Stimulated activated CD4-positive, alpha-beta T cell treated with anti-CD3 and anti-CD28 coated beads, Interleukin-2, amount 100 ng/mL, for 4 hours (primary cell): ENCODE measurements at regions not wholly inside any gene's neighbourhood (a gene's known extent, or its start where the extent isn't known, plus 50 kb on each side); places are given as distances from the start of the nearest gene placed in this dataset.
"Not testable (repeated sequence)": the region's sequence is repeated elsewhere in the genome, so short reads cannot be mapped to it uniquely, and the experiment has no call there.

ENCODE experiments used
- DNase-seq: peaks from one replicate; pipeline ENCODE4 v3.0.0-alpha.2; 2020; ENCODE audit warnings: low read depth

GRCh38 chr18:47409519-47409918 is 158.1 kb upstream of the SKOR2 start:
- no peak for DNase-seq

GRCh38 chr18:47407736-47408135 is 156.3 kb upstream of the SKOR2 start:
- DNase-seq = no peak

GRCh38 chr18:47404845-47405244 is 153.4 kb upstream of the SKOR2 start:
- no peak for DNase-seq

GRCh38 chr18:47403949-47404348 is 152.5 kb upstream of the SKOR2 start:
- no peak for DNase-seq

GRCh38 chr18:47403317-47403716 is 151.9 kb upstream of the SKOR2 start:
- no peak for DNase-seq

- DNase-seq = no peak
These were observed 148.0 kb upstream of the SKOR2 start for GRCh38 chr18:47399475-47399874.

GRCh38 chr18:47397671-47398319 is 146.3 kb upstream of the SKOR2 start:
- no peak for DNase-seq

GRCh38 chr18:47391665-47392064 is 140.2 kb upstream of the SKOR2 start:
- DNase-seq = no peak

- DNase-seq = no peak
These were observed 139.1 kb upstream of the SKOR2 start for GRCh38 chr18:47390410-47391024.

- DNase-seq = no peak
These were observed 137.8 kb upstream of the SKOR2 start for GRCh38 chr18:47389210-47389609.

- no peak for DNase-seq
These were observed 136.4 kb upstream of the SKOR2 start for GRCh38 chr18:47387864-47388263.

- DNase-seq = no peak
These were observed 132.3 kb upstream of the SKOR2 start for GRCh38 chr18:47383729-47384128.

- DNase-seq = no peak
These were observed 130.6 kb upstream of the SKOR2 start for GRCh38 chr18:47381975-47382570.

- no peak for DNase-seq
These were observed 128.7 kb upstream of the SKOR2 start for GRCh38 chr18:47380153-47380552.

- no peak for DNase-seq
These were observed 122.0 kb upstream of the SKOR2 start for GRCh38 chr18:47373465-47373864.

GRCh38 chr18:47370052-47370451 is 118.6 kb upstream of the SKOR2 start:
- no peak for DNase-seq

- DNase-seq = not testable (repeated sequence)
These were observed 102.6 kb upstream of the SKOR2 start for GRCh38 chr18:47354061-47354460.

GRCh38 chr18:47346016-47346415 is 94.6 kb upstream of the SKOR2 start:
- no peak for DNase-seq

- DNase-seq = no peak
These were observed 93.8 kb upstream of the SKOR2 start for GRCh38 chr18:47345291-47345690.

- DNase-seq = no peak
These were observed 91.8 kb upstream of the SKOR2 start for GRCh38 chr18:47343291-47343690.

- no peak for DNase-seq
These were observed 91.1 kb upstream of the SKOR2 start for GRCh38 chr18:47342566-47342965.

GRCh38 chr18:47341678-47342077 is 90.2 kb upstream of the SKOR2 start:
- DNase-seq = no peak

- DNase-seq = no peak
These were observed 83.5 kb upstream of the SKOR2 start for GRCh38 chr18:47334966-47335365.
